Mononuclear cell (primary cell): ENCODE measurements at regions not wholly inside any gene's neighbourhood (a gene's known extent, or its start where the extent isn't known, plus 50 kb on each side); places are given as distances from the start of the nearest gene placed in this dataset.

Source experiments
- H3K27me3 ChIP-seq: 2 replicates; pipeline ENCODE4 v1.6.0; 2011; ENCODE audit warnings: low read length, control low read depth; ENCODE audit not compliant: insufficient read depth
- H3K4me1 ChIP-seq: 2 replicates; pipeline ENCODE4 v1.5.1; 2011; ENCODE audit warnings: mild to moderate bottlenecking, low read length, control low read depth; ENCODE audit not compliant: insufficient read depth
- H3K4me3 ChIP-seq: 2 replicates; pipeline ENCODE4 v1.5.1; 2011; ENCODE audit warnings: mild to moderate bottlenecking, low read length, moderate library complexity
- H3K9me3 ChIP-seq: 2 replicates; pipeline ENCODE4 v1.5.1; 2011; ENCODE audit warnings: low read depth, mild to moderate bottlenecking, control low read depth, low read length

GRCh38 chr22:27193636-27194035, 536.2 kb downstream of the MIAT start:
- no peaks in the 10 kb centered on the region for H3K9me3 ChIP-seq
- H3K27me3 ChIP-seq: no peaks in the 10 kb centered on the region
- H3K4me3 ChIP-seq: no peak overlapping the region
- H3K4me1 ChIP-seq: no peaks in the 10 kb centered on the region

GRCh38 chr22:27194096-27194748, 536.8 kb downstream of the MIAT start:
- no peaks in the 10 kb centered on the region for H3K27me3 ChIP-seq
- no peak overlapping the region for H3K4me3 ChIP-seq
- H3K9me3 ChIP-seq: no peaks in the 10 kb centered on the region
- H3K4me1 ChIP-seq: no peaks in the 10 kb centered on the region

DNA sequence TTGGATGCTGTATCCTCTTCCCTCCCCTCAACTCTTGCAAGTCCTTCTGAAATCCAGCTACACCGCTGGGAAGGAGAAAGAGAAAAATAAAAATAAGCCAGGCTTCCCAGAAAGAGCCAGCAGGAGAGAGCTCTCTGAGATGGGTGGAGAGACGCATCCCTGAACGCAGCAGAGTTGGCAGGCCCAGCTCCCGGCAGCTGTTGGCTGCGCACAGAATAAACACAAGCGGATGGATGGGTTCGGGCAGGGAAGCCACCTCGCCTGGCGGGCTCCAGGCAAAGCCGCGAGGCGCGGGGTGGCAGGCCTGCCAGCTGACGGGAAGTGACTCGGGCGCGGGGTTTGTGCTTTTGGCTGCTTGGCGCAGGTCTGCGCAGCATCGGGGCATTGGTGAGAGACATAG, 537.7 kb downstream of the MIAT start:
- no peaks in the 10 kb centered on the region for H3K27me3 ChIP-seq
- H3K4me3 ChIP-seq: no peak overlapping the region
- no peaks in the 10 kb centered on the region for H3K4me1 ChIP-seq
- no peaks in the 10 kb centered on the region for H3K9me3 ChIP-seq

DNA sequence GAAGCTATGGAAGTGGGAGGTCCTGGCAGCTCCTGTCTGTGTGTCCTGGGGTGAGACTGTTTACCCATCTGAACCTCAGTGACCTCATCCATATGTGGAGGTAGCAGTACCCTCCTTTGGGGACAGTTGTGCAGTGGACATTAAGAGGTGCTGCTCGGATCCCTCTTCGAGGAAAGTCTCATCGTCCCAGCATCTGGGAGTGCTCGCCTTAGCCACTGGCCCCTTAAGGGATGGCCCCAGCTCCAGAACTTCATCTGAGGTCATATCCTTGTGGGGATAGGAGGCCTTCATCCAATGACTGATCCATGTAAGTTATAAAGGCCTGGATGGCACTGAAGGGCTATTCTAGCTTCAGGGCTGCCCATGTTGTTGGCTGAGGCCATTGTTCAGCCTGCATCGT, 538.1 kb downstream of the MIAT start:
- Histone ChIP-seq H3K4me3 (no peak overlapping the region), H3K9me3 (no peaks in the 10 kb centered on the region), H3K27me3 (no peaks in the 10 kb centered on the region), H3K4me1 (no peaks in the 10 kb centered on the region)

GRCh38 chr22:27196606-27197005, 539.2 kb downstream of the MIAT start:
- Histone ChIP-seq H3K27me3 (no peaks in the 10 kb centered on the region), H3K4me3 (no peak overlapping the region), H3K4me1 (no peaks in the 10 kb centered on the region), H3K9me3 (no peaks in the 10 kb centered on the region)

- no peaks in the 10 kb centered on the region for H3K9me3 ChIP-seq
- H3K4me3 ChIP-seq: no peak overlapping the region
- H3K27me3 ChIP-seq: no peaks in the 10 kb centered on the region
- H3K4me1 ChIP-seq: no peaks in the 10 kb centered on the region
These were observed 539.7 kb downstream of the MIAT start for GRCh38 chr22:27197052-27197451.

- Histone ChIP-seq H3K9me3 (no peaks in the 10 kb centered on the region), H3K4me3 (no peak overlapping the region), H3K27me3 (no peaks in the 10 kb centered on the region), H3K4me1 (no peaks in the 10 kb centered on the region)
These were observed 540.2 kb downstream of the MIAT start for GRCh38 chr22:27197618-27198017.

- no peaks in the 10 kb centered on the region for H3K27me3 ChIP-seq
- H3K9me3 ChIP-seq: no peaks in the 10 kb centered on the region
- no peaks in the 10 kb centered on the region for H3K4me1 ChIP-seq
- no peak overlapping the region for H3K4me3 ChIP-seq
These were observed 541.2 kb downstream of the MIAT start for GRCh38 chr22:27198518-27199035.

DNA sequence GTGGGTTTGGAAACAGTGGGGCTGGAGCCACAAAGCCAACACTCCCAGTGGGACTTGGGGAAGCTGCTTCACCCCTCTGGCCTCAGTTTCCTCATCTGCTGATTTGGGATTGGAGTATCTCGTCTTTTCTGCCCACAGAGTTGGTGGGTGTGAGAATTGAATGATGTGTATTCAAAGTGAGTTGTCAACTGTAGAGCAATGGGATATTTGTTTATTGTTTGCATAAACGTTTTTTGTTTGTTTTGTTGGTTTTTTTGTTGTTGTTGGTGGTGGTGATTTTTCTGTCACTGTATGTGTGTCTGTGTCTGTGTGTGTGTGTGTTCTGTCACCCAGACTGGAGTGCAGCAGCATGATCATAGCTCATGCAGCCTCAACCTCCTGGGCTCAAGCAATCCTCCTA, 542.0 kb downstream of the MIAT start:
- H3K27me3 ChIP-seq: no peaks in the 10 kb centered on the region
- H3K4me1 ChIP-seq: no peaks in the 10 kb centered on the region

GRCh38 chr22:27201276-27201675, 543.9 kb downstream of the MIAT start:
- Histone ChIP-seq H3K4me3 (no peak overlapping the region), H3K4me1 (no peaks in the 10 kb centered on the region), H3K9me3 (no peaks in the 10 kb centered on the region), H3K27me3 (no peaks in the 10 kb centered on the region)

More for the DNA sequence above, 542.0 kb downstream of the MIAT start:
- Histone ChIP-seq H3K4me3 (no peak overlapping the region), H3K9me3 (no peaks in the 10 kb centered on the region)

GRCh38 chr22:27201741-27202140, 544.4 kb downstream of the MIAT start:
- Histone ChIP-seq H3K4me3 (no peak overlapping the region), H3K9me3 (no peaks in the 10 kb centered on the region), H3K27me3 (no peaks in the 10 kb centered on the region), H3K4me1 (no peaks in the 10 kb centered on the region)

DNA sequence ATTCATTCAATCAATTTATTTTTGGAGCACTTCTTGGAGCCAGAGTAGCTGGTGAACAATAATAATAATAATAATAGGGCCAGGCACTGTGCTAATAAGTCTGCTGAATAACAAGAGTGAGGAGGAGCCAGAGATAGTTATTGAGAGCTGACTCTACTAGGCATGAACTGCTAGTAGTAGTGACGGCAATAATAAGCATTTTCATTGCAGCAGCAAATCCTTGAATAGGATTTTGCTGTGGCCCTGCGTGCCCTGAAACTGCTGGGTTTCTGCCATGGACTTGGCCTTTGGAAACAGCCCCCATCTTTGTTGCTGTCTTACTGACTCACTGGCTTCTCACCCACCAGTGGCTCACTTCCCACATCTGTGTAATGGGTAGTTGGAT, 545.9 kb downstream of the MIAT start:
- Histone ChIP-seq H3K9me3 (no peaks in the 10 kb centered on the region), H3K4me1 (no peaks in the 10 kb centered on the region)

GRCh38 chr22:27204280-27204679, 546.9 kb downstream of the MIAT start:
- no peaks in the 10 kb centered on the region for H3K4me1 ChIP-seq
- H3K27me3 ChIP-seq: no peaks in the 10 kb centered on the region
- no peaks in the 10 kb centered on the region for H3K9me3 ChIP-seq

More for the DNA sequence above, 545.9 kb downstream of the MIAT start:
- no peaks in the 10 kb centered on the region for H3K27me3 ChIP-seq
- H3K4me3 ChIP-seq: no peak overlapping the region

GRCh38 chr22:27204817-27205216, 547.4 kb downstream of the MIAT start:
- Histone ChIP-seq H3K4me3 (no peak overlapping the region), H3K4me1 (no peaks in the 10 kb centered on the region), H3K9me3 (no peaks in the 10 kb centered on the region), H3K27me3 (no peaks in the 10 kb centered on the region)

More at GRCh38 chr22:27204280-27204679, 546.9 kb downstream of the MIAT start:
- H3K4me3 ChIP-seq: no peak overlapping the region

GRCh38 chr22:27205492-27206373, 548.3 kb downstream of the MIAT start:
- Histone ChIP-seq H3K4me3 (no peak overlapping the region), H3K27me3 (no peaks in the 10 kb centered on the region), H3K9me3 (no peaks in the 10 kb centered on the region)

More at GRCh38 chr22:27205492-27206373, 548.3 kb downstream of the MIAT start:
- H3K4me1 ChIP-seq: no peaks in the 10 kb centered on the region
